ENCODE measurements at regions not wholly inside any gene's neighbourhood (a gene's known extent, or its start where the extent isn't known, plus 50 kb on each side); places are given as distances from the start of the nearest gene placed in this dataset.

GRCh38 chr2:220068846-220069245, 441.4 kb downstream of the SLC4A3 start:
- no peak for DNase-seq

GRCh38 chr2:220070349-220070748, 442.9 kb downstream of the SLC4A3 start:
- no peak for DNase-seq

- no peak for DNase-seq
These were observed 444.3 kb downstream of the SLC4A3 start for GRCh38 chr2:220071696-220072095.

- DNase-seq = no peak
These were observed 445.3 kb downstream of the SLC4A3 start for GRCh38 chr2:220072669-220073220.

GRCh38 chr2:220075835-220076234, 448.4 kb downstream of the SLC4A3 start:
- no peak for DNase-seq

- no peak for DNase-seq
These were observed 449.3 kb downstream of the SLC4A3 start for GRCh38 chr2:220076734-220077133.

GRCh38 chr2:220077488-220077887, 450.1 kb downstream of the SLC4A3 start:
- DNase-seq = no peak

GRCh38 chr2:220078439-220078838, 451.0 kb downstream of the SLC4A3 start:
- no peak for DNase-seq

- no peak for DNase-seq
These were observed 452.2 kb downstream of the SLC4A3 start for GRCh38 chr2:220079595-220079994.

- no peak for DNase-seq
These were observed 453.7 kb downstream of the SLC4A3 start for GRCh38 chr2:220081171-220081570.

GRCh38 chr2:220090050-220090449, 462.6 kb downstream of the SLC4A3 start:
- DNase-seq = no peak

GRCh38 chr2:220096406-220096805, 469.0 kb downstream of the SLC4A3 start:
- DNase-seq = no peak

GRCh38 chr2:220101980-220102379, 474.6 kb downstream of the SLC4A3 start:
- no peak for DNase-seq

- DNase-seq = no peak
These were observed 476.2 kb downstream of the SLC4A3 start for GRCh38 chr2:220103596-220103995.

GRCh38 chr2:220104871-220105351, 477.5 kb downstream of the SLC4A3 start:
- no peak for DNase-seq

GRCh38 chr2:220106065-220106464, 478.6 kb downstream of the SLC4A3 start:
- no peak for DNase-seq

- no peak for DNase-seq
These were observed 480.0 kb downstream of the SLC4A3 start for GRCh38 chr2:220107380-220107791.

- DNase-seq = no peak
These were observed 487.0 kb downstream of the SLC4A3 start for GRCh38 chr2:220114443-220114842.

GRCh38 chr2:220117025-220117424, 489.6 kb downstream of the SLC4A3 start:
- no peak for DNase-seq

GRCh38 chr2:220120041-220120440, 492.6 kb downstream of the SLC4A3 start:
- DNase-seq = no peak

GRCh38 chr2:220123751-220124150, 496.3 kb downstream of the SLC4A3 start:
- peak; percentile 54 for DNase-seq

- DNase-seq = no peak
These were observed 498.1 kb downstream of the SLC4A3 start for GRCh38 chr2:220125551-220125950.

GRCh38 chr2:220127311-220127710, 499.9 kb downstream of the SLC4A3 start:
- no peak for DNase-seq

- no peak for DNase-seq
These were observed 500.4 kb downstream of the SLC4A3 start for GRCh38 chr2:220127876-220128275.

- no peak for DNase-seq
These were observed 502.0 kb downstream of the SLC4A3 start for GRCh38 chr2:220129391-220129790.

Data from NCI-H510A (cell line).